ENCODE measurements at regions not wholly inside any gene's neighbourhood (a gene's known extent, or its start where the extent isn't known, plus 50 kb on each side); places are given as distances from the start of the nearest gene placed in this dataset.

GRCh38 chr6:102774326-102774725, 1380.8 kb downstream of the GRIK2 start:
- H3K9me3 Mint-ChIP-seq = no peaks in the 10 kb centered on the region
- H3K36me3 Mint-ChIP-seq = no peaks in the 10 kb centered on the region
- no peaks in the 10 kb centered on the region for H3K4me1 Mint-ChIP-seq (ENCODE audit: unreplicated experiment)
- H3K27me3 Mint-ChIP-seq = no peaks in the 10 kb centered on the region
- H3K27ac Mint-ChIP-seq = no peak overlapping the region
- TF ChIP-seq CTCF (conservative IDR thresholded peaks at IDR 0.05) = no peak
- H3K4me3 Mint-ChIP-seq = no peak overlapping the region
- no peak for DNase-seq (ENCODE audit: extremely low spot score, unreplicated experiment)

- no peaks in the 10 kb centered on the region for H3K9me3 Mint-ChIP-seq
- H3K4me3 Mint-ChIP-seq = no peak overlapping the region
- H3K27ac Mint-ChIP-seq = no peak overlapping the region
- no peak for DNase-seq (ENCODE audit: extremely low spot score, unreplicated experiment)
- H3K27me3 Mint-ChIP-seq = no peaks in the 10 kb centered on the region
- H3K4me1 Mint-ChIP-seq (ENCODE audit: unreplicated experiment) = no peaks in the 10 kb centered on the region
- no peak for TF ChIP-seq CTCF (conservative IDR thresholded peaks at IDR 0.05)
- H3K36me3 Mint-ChIP-seq = no peaks in the 10 kb centered on the region
These were observed 1380.1 kb downstream of the GRIK2 start for GRCh38 chr6:102773636-102774035.

- no peak for TF ChIP-seq CTCF (conservative IDR thresholded peaks at IDR 0.05)
- Mint-ChIP-seq H3K4me1 (ENCODE audit: unreplicated experiment) (peaks cover 16% of the 10 kb centered on the region), H3K36me3 (no peaks in the 10 kb centered on the region), H3K9me3 (no peaks in the 10 kb centered on the region), H3K4me3 (no peak overlapping the region), H3K27me3 (no peaks in the 10 kb centered on the region), H3K27ac (no peak overlapping the region)
- no peak for DNase-seq (ENCODE audit: extremely low spot score, unreplicated experiment)
These were observed 1373.5 kb downstream of the GRIK2 start for GRCh38 chr6:102766963-102767362.

- Mint-ChIP-seq H3K27ac (no peak overlapping the region), H3K4me3 (no peak overlapping the region), H3K36me3 (no peaks in the 10 kb centered on the region), H3K27me3 (no peaks in the 10 kb centered on the region), H3K4me1 (ENCODE audit: unreplicated experiment) (peaks cover 16% of the 10 kb centered on the region), H3K9me3 (no peaks in the 10 kb centered on the region)
- TF ChIP-seq CTCF (conservative IDR thresholded peaks at IDR 0.05) = no peak
- DNase-seq (ENCODE audit: extremely low spot score, unreplicated experiment) = no peak
These were observed 1370.8 kb downstream of the GRIK2 start for GRCh38 chr6:102764317-102764716.

GRCh38 chr6:102763891-102764290, 1370.4 kb downstream of the GRIK2 start:
- Mint-ChIP-seq H3K27me3 (no peaks in the 10 kb centered on the region), H3K4me1 (ENCODE audit: unreplicated experiment) (peaks cover 16% of the 10 kb centered on the region), H3K36me3 (no peaks in the 10 kb centered on the region), H3K27ac (no peak overlapping the region), H3K9me3 (no peaks in the 10 kb centered on the region), H3K4me3 (no peak overlapping the region)
- TF ChIP-seq CTCF (conservative IDR thresholded peaks at IDR 0.05) = no peak
- no peak for DNase-seq (ENCODE audit: extremely low spot score, unreplicated experiment)

GRCh38 chr6:102761872-102762271, 1368.4 kb downstream of the GRIK2 start:
- no peak for DNase-seq (ENCODE audit: extremely low spot score, unreplicated experiment)
- Mint-ChIP-seq H3K9me3 (no peaks in the 10 kb centered on the region), H3K4me3 (no peak overlapping the region), H3K4me1 (ENCODE audit: unreplicated experiment) (peaks cover 16% of the 10 kb centered on the region), H3K36me3 (no peaks in the 10 kb centered on the region), H3K27ac (no peak overlapping the region), H3K27me3 (no peaks in the 10 kb centered on the region)
- TF ChIP-seq CTCF (conservative IDR thresholded peaks at IDR 0.05) = no peak

All from type B pancreatic cell (in vitro differentiated cells).